A549 (cell line): ENCODE measurements at regions not wholly inside any gene's neighbourhood (a gene's known extent, or its start where the extent isn't known, plus 50 kb on each side); places are given as distances from the start of the nearest gene placed in this dataset.
"Not testable (repeated sequence)": the region's sequence is repeated elsewhere in the genome, so short reads cannot be mapped to it uniquely, and the experiment has no call there.

Experiments used
- ATAC-seq, 2 experiments: fragments of 200-7000 bp in 1 of 2; fragments of >200 bp in 1 of 2; cut with Nextera tagmentation in 1 of 2; cut with Tn5 transposase in 1 of 2; 3 replicates each; pipeline versions ENCODE4 v1.8.0 to v1.9.1; 2018 to 2020; ENCODE audit warnings: mild to moderate bottlenecking in 1 of 2, moderate library complexity in 1 of 2
- CTCF ChIA-PET: fragments of 300-600 bp; sonication (Branson Sonifier 250); formaldehyde crosslinking; extraction: SDS; loops from one replicate; lab custom pipeline; 2021; ENCODE audit warnings: antibody characterized with exemption, inconsistent platforms; lab: Yijun Ruan, JAX
- POLR2A ChIA-PET: fragments of 350-600 bp; formaldehyde crosslinking; extraction: SDS; loops from one replicate; lab custom pipeline; 2021; ENCODE audit warnings: antibody characterized with exemption, inconsistent platforms; lab: Yijun Ruan, JAX
- DNase-seq, 2 experiments: peaks; one replicate each; pipeline versions ENCODE4 v3.0.0 to v3.0.0-alpha.2; 2011 to 2016; ENCODE audit warnings: low read depth in 1 of 2, low spot score in 1 of 2
- FAIRE-seq: peaks from 2 replicates; lab custom pipeline; 2011; peaks lifted over from hg19 to GRCh38; lab: Jason Lieb, UNC
- H3K27ac ChIP-seq, 2 experiments: fragments of >200 bp; sonication (Bioruptor Twin); formaldehyde crosslinking; 3 replicates each; pipeline ENCODE4 v1.5.1; 2016 to 2017
- H3K4me1 ChIP-seq: fragments of >200 bp; sonication (Bioruptor Twin); formaldehyde crosslinking; 3 replicates; pipeline ENCODE4 v1.6.1; 2016
- H3K4me2 ChIP-seq: fragments of >200 bp; sonication (Bioruptor Twin); formaldehyde crosslinking; 3 replicates; pipeline ENCODE4 v1.6.1; 2016
- H3K4me3 ChIP-seq: fragments of >200 bp; sonication (Bioruptor Twin); formaldehyde crosslinking; 3 replicates; pipeline ENCODE4 v1.5.1; 2016
- H3K9me3 ChIP-seq: fragments of >200 bp; sonication (Bioruptor Twin); formaldehyde crosslinking; 3 replicates; pipeline ENCODE4 v1.6.1; 2016
- EHMT2 ChIP-seq: fragments of 200-600 bp; sonication (generic); IDR thresholded peaks from 2 replicates; pipeline ENCODE4 v1.6.1; 2016; ENCODE audit warnings: antibody characterized with exemption, low read depth, mild to moderate bottlenecking, moderate library complexity
- EP300 ChIP-seq, 2 experiments: fragments of >200 bp; sonication (Bioruptor Twin); formaldehyde crosslinking; IDR thresholded peaks; 2 replicates in 1 of 2; 3 replicates in 1 of 2; pipeline ENCODE4 v1.6.1; 2016 to 2017
- FOXS1 ChIP-seq: fragments of 250-450 bp; sonication (Bioruptor Pico); IDR thresholded peaks from 2 replicates; pipeline ENCODE4 v1.5.0; 2020; ENCODE audit warnings: mild to moderate bottlenecking, moderate library complexity
- GATA3 ChIP-seq: IDR thresholded peaks from 2 replicates; pipeline ENCODE4 v1.6.1; 2012; ENCODE audit warnings: borderline replicate concordance
- KDM1A ChIP-seq: fragments of 200-600 bp; sonication (generic); IDR thresholded peaks from 2 replicates; pipeline ENCODE4 v1.6.1; 2016; ENCODE audit warnings: low read depth, mild to moderate bottlenecking
- MAX ChIP-seq: IDR thresholded peaks from 2 replicates; pipeline ENCODE4 v1.6.1; 2012
- MAZ ChIP-seq: fragments of 150-350 bp; IDR thresholded peaks from 2 replicates; pipeline ENCODE4 v1.6.1; 2014; ENCODE audit warnings: antibody characterized with exemption, low read depth, low read length, borderline replicate concordance
- NR3C1 ChIP-seq: fragments of >200 bp; sonication (Bioruptor Twin); formaldehyde crosslinking; IDR thresholded peaks from 3 replicates; pipeline ENCODE4 v1.6.1; 2017
- PBX3 ChIP-seq: IDR thresholded peaks from 2 replicates; pipeline ENCODE4 v1.6.1; 2012
- PHF8 ChIP-seq: fragments of 200-600 bp; sonication (generic); IDR thresholded peaks from 2 replicates; pipeline ENCODE4 v1.6.1; 2016; ENCODE audit warnings: low read depth, mild to moderate bottlenecking, antibody characterized with exemption, moderate library complexity, borderline replicate concordance
- POLR2A ChIP-seq: IDR thresholded peaks from 2 replicates; pipeline ENCODE4 v1.6.1; 2012; ENCODE audit warnings: mild to moderate bottlenecking, low read length
- RAD21 ChIP-seq, 2 experiments: fragments of >200 bp in 1 of 2; sonication (Bioruptor Twin) in 1 of 2; formaldehyde crosslinking in 1 of 2; IDR thresholded peaks in 1 of 2; conservative IDR thresholded peaks in 1 of 2; 2 replicates in 1 of 2; 3 replicates in 1 of 2; pipeline ENCODE4 v1.6.1; 2012 to 2018; ENCODE audit warnings: inconsistent platforms in 1 of 2
- RARB ChIP-seq: fragments of 250-450 bp; sonication (Bioruptor Pico); IDR thresholded peaks from 2 replicates; pipeline ENCODE4 v1.8.0; 2021; ENCODE audit warnings: mild to moderate bottlenecking, moderate library complexity
- RNF2 ChIP-seq: fragments of 200-600 bp; sonication (generic); IDR thresholded peaks from 2 replicates; pipeline ENCODE4 v1.6.1; 2016; ENCODE audit warnings: low read depth, mild to moderate bottlenecking, antibody characterized with exemption, moderate library complexity, borderline replicate concordance
- SMC3 ChIP-seq: fragments of >200 bp; sonication (Bioruptor Twin); formaldehyde crosslinking; IDR thresholded peaks from 3 replicates; pipeline ENCODE4 v1.6.1; 2018; ENCODE audit warnings: inconsistent platforms
- TFCP2L1 ChIP-seq: fragments of 250-450 bp; sonication (Bioruptor Pico); IDR thresholded peaks from 2 replicates; pipeline ENCODE4 v1.5.0; 2021; ENCODE audit warnings: mild to moderate bottlenecking
- ZFP36 ChIP-seq: fragments of 450-650 bp; IDR thresholded peaks from 2 replicates; pipeline ENCODE4 v1.6.1; 2014; ENCODE audit warnings: borderline replicate concordance; ENCODE audit not compliant: partially characterized antibody
- WGBS: methylation state at CpG from one replicate; pipeline ENCODE4 v1.1.6; 2017; ENCODE audit errors: missing lambda C conversion rate; 5-methylcytosine and 5-hydroxymethylcytosine counted together
- TF ChIP-seq, protein P1 (sequence below): fragments of >200 bp; sonication (Bioruptor Twin); formaldehyde crosslinking; IDR thresholded peaks from 3 replicates; pipeline ENCODE4 v1.6.1; 2016
- TF ChIP-seq, protein P2 (sequence below): fragments of 250-450 bp; sonication (Bioruptor Pico); IDR thresholded peaks from 2 replicates; pipeline ENCODE4 v1.5.0; 2021; ENCODE audit warnings: mild to moderate bottlenecking, moderate library complexity, borderline replicate concordance
- TF ChIP-seq, protein P3 (sequence below): fragments of >200 bp; sonication (Bioruptor Twin); formaldehyde crosslinking; IDR thresholded peaks from 3 replicates; pipeline ENCODE4 v1.5.1; 2016

DNA sequence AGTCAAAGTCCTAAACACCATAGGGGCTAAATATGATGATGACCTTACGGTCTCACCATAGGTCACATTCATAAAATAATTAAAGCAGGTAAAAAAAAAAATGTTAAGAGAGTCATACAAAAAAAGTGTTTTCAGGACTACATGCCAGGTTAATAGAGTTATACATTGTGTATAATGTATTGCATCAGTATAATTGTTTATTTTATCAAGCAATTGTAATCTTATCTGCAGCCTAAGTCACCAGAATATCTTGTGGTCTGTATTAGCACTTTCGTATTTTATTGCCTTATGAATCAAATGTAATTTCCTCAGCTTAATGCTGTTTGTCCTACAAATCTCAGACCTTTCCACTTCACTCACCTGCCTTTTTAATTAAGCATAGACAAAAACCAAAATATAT, 972.9 kb upstream of the PCDH20 start:
- Histone ChIP-seq H3K9me3 (no peaks in the 10 kb centered on the region), H3K4me3 (no peak overlapping the region), H3K4me2 (no peak overlapping the region), H3K27ac (no peak overlapping the region), H3K4me1 (no peaks in the 10 kb centered on the region)
- ChIA-PET CTCF (no interaction called here), POLR2A (no interaction called here)
- ATAC-seq (no peak), FAIRE-seq (no peak), DNase-seq (no peak)
- 38% methylated on average over 2 of the region's 2 CpGs for WGBS
- TF ChIP-seq SMC3: no peak
- TF ChIP-seq NR3C1: no peak
- no peak for TF ChIP-seq MAZ
- no peak for TF ChIP-seq TFCP2L1 (CRISPR knock-in tag)
- TF ChIP-seq EP300 (IDR thresholded peaks at IDR 0.05): no peak
- TF ChIP-seq, protein P1, sequence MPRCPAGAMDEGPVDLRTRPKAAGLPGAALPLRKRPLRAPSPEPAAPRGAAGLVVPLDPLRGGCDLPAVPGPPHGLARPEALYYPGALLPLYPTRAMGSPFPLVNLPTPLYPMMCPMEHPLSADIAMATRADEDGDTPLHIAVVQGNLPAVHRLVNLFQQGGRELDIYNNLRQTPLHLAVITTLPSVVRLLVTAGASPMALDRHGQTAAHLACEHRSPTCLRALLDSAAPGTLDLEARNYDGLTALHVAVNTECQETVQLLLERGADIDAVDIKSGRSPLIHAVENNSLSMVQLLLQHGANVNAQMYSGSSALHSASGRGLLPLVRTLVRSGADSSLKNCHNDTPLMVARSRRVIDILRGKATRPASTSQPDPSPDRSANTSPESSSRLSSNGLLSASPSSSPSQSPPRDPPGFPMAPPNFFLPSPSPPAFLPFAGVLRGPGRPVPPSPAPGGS: no peak
- TF ChIP-seq POLR2A: no peak
- TF ChIP-seq ZFP36: no peak
- TF ChIP-seq RNF2: no peak
- no peak for TF ChIP-seq EHMT2
- no peak for TF ChIP-seq MAX
- TF ChIP-seq RARB: no peak
- TF ChIP-seq, protein P2, sequence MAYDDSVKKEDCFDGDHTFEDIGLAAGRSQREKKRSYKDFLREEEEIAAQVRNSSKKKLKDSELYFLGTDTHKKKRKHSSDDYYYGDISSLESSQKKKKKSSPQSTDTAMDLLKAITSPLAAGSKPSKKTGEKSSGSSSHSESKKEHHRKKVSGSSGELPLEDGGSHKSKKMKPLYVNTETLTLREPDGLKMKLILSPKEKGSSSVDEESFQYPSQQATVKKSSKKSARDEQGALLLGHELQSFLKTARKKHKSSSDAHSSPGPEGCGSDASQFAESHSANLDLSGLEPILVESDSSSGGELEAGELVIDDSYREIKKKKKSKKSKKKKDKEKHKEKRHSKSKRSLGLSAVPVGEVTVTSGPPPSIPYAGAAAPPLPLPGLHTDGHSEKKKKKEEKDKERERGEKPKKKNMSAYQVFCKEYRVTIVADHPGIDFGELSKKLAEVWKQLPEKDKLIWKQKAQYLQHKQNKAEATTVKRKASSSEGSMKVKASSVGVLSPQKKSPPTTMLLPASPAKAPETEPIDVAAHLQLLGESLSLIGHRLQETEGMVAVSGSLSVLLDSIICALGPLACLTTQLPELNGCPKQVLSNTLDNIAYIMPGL (CRISPR knock-in tag): no peak
- TF ChIP-seq PHF8: no peak
- no peak for TF ChIP-seq KDM1A
- TF ChIP-seq FOXS1 (CRISPR knock-in tag): no peak
- no peak for TF ChIP-seq PBX3
- TF ChIP-seq, protein P3, sequence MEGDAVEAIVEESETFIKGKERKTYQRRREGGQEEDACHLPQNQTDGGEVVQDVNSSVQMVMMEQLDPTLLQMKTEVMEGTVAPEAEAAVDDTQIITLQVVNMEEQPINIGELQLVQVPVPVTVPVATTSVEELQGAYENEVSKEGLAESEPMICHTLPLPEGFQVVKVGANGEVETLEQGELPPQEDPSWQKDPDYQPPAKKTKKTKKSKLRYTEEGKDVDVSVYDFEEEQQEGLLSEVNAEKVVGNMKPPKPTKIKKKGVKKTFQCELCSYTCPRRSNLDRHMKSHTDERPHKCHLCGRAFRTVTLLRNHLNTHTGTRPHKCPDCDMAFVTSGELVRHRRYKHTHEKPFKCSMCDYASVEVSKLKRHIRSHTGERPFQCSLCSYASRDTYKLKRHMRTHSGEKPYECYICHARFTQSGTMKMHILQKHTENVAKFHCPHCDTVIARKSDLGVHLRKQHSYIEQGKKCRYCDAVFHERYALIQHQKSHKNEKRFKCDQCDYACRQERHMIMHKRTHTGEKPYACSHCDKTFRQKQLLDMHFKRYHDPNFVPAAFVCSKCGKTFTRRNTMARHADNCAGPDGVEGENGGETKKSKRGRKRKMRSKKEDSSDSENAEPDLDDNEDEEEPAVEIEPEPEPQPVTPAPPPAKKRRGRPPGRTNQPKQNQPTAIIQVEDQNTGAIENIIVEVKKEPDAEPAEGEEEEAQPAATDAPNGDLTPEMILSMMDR: no peak
- no peak for TF ChIP-seq RAD21 (conservative IDR thresholded peaks at IDR 0.05 in 1 of 2, IDR thresholded peaks at IDR 0.05 in 1 of 2)

GRCh38 chr13:62387647-62388046, 972.0 kb upstream of the PCDH20 start:
- Histone ChIP-seq H3K4me1 (no peaks in the 10 kb centered on the region), H3K9me3 (no peaks in the 10 kb centered on the region), H3K4me3 (no peak overlapping the region), H3K4me2 (no peak overlapping the region), H3K27ac (no peak overlapping the region)
- 28% methylated on average over 3 of the region's 3 CpGs for WGBS
- peak; percentile 16 to 34; a peak in 1 of 5 replicates for TF ChIP-seq RAD21 (conservative IDR thresholded peaks at IDR 0.05 in 1 of 2, IDR thresholded peaks at IDR 0.05 in 1 of 2)
- TF ChIP-seq GATA3: no peak
- POLR2A ChIA-PET: no interaction called here
- CTCF ChIA-PET: no interaction called here
- DNase-seq (no peak), ATAC-seq (no peak), FAIRE-seq (no peak)

- ATAC-seq, POLR2A ChIA-PET, H3K4me3 ChIP-seq, H3K9me3 ChIP-seq, H3K4me1 ChIP-seq, FAIRE-seq, H3K4me2 ChIP-seq, DNase-seq, H3K27ac ChIP-seq, CTCF ChIA-PET: not testable (repeated sequence)
- no CpG with 5 or more reads among the region's 21 CpGs for WGBS
These were observed 963.6 kb upstream of the PCDH20 start for GRCh38 chr13:62379241-62379640.
